GM21576 (cell line): ENCODE measurements at regions not wholly inside any gene's neighbourhood (a gene's known extent, or its start where the extent isn't known, plus 50 kb on each side); places are given as distances from the start of the nearest gene placed in this dataset.
"Not testable (repeated sequence)": the region's sequence is repeated elsewhere in the genome, so short reads cannot be mapped to it uniquely, and the experiment has no call there.

ENCODE experiments used
- ATAC-seq: cut with Tn5 transposase; IDR thresholded peaks from one replicate; pipeline ENCODE4 v1.9.1; 2021; ENCODE audit warnings: mild to moderate bottlenecking, moderate library complexity; ENCODE audit not compliant: unreplicated experiment

DNA sequence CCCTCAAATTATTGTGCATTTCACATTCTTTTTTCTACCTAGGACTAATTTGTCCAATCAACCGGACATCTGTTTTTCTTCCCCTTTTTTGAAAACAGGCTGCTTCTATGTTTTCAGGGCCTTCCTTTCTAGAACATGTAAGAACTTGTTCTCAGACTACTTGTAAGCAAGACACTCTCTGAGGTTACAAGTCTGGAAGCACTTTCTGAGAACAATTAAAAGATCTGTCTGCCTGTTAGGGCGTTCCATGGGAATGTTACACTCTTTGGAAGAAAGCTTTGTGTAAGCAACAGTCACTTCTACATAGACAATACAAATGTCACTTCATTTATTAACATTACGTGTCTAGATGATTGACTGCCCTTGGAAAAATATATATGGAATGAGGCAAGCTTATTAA is 50.9 kb upstream of the HSPB3 start:
- ATAC-seq = no peak

DNA sequence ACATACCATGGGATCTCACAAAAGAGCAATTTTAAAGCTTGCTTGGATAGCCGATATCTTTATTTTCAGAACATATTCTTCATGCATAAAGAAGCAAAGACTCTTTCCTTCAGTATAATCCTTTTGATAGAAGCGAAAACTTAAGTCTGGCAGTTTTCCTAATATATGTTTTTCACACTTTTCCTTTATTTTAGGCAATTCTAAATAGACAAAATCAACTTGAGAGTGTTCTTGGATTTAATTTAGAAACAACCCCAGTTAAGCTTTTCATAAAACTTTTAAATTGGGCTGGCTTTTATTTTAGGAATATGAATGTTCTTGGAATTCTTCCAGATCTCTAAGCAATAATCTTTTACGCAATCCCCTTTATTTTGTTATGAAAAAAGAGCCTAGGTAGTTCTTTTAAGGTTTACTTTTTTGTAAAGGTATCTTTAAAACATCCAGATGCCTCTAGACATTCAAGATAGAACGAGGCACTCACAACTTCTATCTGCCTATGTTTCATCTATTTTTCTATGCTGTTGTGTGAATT is 51.5 kb upstream of the HSPB3 start:
- ATAC-seq = no peak

DNA sequence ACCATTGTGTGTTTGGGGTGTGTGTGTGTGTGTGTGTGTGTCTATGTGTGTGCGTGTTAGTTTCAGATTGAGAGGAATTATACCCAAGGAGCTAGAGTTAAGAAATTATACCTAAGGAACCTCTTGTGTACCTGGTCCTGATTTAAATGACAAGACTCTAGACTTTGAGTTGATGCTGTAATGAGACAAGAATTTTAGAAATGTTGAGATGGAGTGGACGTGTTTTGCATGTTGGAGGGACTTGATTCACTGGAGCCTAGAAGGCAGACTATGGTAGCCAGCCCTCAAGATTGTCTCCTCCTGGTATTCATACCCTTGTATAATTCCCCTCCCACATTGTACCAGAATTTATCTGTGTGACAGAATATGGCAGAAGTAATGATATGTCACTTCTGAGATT is 52.4 kb upstream of the HSPB3 start:
- ATAC-seq = no peak

DNA sequence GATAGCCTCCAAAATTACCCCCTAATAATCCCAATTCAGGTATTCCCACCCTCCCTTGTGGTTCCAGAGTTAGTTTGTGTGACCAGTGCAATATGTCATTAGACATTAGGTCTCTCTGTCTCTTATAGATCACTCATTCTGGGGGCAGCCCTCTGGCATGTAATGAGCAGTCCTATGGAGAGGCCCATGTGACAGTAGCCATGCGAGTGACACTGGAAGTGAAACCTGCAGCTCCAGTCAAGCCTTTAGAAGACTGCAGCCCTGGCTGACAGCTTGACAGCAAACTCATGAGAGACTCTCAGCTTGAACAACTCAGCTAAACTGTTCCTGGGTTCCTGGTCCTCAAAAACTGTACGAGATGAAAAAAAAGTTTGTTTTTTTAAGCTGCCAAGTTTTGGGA is 54.0 kb upstream of the HSPB3 start:
- peak; percentile 87 for ATAC-seq

DNA sequence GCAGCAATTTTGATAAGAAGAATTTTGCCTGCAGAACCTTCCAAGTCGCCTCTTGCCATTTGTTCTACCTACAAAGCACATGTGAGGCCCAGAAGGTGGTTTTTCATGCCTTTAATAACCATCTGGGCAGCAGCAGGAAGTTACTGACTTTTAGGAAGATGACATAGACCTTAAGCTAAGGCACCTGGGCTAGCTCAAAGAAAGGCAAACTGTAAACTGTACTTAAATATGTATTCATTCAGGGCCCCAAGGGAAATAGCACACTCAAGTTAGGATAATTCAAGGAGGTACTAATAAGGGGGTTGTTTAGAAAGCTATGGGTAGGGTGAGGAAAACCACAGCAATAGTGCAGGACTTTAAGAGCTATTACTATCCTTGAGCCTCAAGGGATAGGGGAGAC is 57.3 kb upstream of the HSPB3 start:
- ATAC-seq = no peak

DNA sequence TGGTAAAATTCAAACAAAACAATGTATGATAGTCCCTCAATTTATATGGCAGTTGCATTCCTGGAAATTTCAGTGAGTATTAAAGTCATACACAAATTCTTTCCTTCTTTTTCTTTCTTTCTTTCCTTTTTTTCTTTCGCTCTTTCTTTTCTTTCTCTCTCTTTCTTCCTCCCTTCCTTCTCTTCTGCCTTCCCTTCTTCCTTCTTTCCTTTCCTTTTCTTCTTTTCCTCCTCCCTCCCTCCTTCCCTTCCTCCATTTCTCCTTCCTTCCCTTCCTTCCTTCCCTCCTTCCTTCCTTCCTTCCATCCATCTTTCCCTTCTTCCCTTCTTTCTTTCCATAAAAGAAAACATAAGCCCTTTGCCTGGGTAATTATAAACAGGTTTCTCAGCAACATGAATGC is 58.1 kb upstream of the HSPB3 start:
- no peak for ATAC-seq

DNA sequence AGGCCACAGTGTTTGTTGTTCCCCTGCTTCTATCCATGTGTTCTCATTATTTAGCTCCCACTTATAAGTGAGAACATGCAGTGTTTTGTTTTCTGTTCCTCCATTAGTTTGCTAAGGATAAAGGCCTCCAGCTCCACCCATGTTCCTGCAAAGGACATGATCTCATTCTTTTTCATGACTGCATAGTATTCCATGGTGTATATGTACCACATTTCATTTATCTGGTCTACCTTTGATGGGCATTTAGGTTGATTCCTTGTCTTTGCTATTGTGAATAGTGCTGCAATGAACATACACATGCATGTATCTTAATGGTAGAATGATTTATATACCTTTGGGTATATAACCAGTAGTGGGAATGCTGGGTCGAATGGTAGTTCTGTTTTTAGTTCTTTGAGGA is 62.5 kb upstream of the HSPB3 start:
- not testable (repeated sequence) for ATAC-seq

DNA sequence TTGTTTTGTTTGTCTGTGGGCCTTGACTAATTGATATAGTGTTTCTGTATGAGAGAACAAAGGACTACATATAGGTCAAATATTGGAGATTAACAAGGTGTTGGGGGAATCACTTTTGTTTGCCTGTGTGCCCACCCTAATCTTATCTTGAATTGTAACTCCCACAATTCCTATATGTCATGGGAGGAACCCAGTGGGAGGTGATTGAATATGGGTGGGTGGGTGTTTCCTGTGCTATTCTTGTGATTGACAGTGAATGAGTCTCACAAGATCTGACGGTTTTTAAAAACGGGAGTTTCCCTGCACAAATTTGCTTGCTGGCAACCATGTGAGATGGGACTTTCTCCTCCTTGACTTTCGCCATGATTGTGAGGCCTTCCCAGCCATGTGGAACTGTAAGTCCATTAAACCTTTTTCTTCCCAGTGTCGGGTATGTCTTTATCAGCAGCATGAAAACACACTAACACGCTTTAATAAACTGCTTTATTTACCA is 64.9 kb upstream of the HSPB3 start:
- peak; percentile 40 for ATAC-seq

DNA sequence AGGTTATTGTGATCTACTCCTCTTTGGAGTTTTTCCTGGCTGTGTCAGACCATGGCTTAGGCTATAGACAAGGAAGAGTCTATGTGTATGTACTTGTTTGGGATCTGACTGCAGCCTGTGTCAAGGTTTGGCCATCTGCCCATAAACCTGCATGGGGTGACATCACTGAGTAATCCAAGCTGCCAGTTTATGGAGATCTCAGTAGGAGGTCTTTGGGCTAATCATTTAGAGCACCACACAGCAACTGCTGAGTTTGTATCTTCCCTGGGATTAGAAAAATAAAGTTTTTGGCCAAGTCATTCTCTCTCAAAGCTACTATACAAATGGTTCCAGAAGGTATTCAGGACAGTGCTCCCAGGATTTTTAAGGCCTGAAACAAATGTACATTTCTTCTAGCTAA is 65.5 kb upstream of the HSPB3 start:
- ATAC-seq = no peak

DNA sequence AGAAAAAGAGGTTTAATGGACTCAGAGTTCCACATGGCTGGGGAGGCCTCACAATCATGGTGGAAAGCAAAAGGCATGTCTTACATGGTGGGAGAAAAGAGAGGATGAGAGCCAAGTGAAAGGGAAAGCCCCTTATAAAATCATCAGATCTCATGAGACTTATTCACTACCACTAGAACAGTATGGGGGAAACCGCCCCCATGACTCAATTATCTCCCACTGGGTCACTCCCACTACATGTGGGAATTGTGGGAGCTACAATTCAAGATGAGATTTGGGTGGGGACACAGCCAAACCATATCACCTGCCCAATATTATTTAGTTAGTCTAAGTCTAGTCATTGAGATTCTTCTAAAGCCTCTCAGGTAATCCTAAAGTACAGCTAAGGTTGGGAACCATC is 66.1 kb upstream of the HSPB3 start:
- ATAC-seq = not testable (repeated sequence)

DNA sequence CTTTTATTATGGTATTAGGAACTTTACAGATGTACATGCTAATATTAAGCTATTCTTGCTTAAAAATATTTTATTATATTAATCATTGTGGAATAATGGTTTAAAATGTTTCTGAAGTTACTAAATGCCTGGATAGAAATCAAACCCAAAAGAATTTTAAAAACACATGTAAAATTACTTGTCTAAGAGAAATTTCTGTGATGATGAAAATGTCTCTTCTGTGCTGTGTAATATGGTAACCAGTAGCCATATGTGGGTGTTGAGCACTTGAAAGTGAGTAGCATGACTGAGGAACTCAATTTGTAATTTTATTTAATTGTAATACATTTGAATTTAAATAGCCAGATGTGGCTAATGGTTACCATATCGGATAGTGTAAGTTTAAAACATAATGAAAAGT is 66.7 kb upstream of the HSPB3 start:
- no peak for ATAC-seq

DNA sequence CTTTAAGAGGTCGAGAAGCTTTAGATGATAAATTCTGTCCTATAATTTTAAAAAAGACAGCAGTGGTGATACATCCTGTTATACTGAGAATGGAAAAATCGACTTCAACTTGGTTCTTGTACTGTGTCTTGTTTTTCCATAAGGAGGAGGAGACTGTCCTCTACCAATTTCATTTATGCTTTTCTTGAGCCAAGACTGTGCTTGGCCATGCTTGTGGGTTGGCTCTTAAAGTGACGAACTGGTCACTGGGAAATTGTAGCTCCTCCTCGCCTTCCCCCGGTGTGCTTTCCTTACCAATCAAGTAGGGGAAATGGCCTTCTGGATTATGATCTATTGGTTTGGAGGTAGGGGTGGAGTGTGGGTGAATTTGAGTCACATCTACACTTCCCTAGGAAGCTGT is 67.1 kb upstream of the HSPB3 start:
- ATAC-seq = no peak

DNA sequence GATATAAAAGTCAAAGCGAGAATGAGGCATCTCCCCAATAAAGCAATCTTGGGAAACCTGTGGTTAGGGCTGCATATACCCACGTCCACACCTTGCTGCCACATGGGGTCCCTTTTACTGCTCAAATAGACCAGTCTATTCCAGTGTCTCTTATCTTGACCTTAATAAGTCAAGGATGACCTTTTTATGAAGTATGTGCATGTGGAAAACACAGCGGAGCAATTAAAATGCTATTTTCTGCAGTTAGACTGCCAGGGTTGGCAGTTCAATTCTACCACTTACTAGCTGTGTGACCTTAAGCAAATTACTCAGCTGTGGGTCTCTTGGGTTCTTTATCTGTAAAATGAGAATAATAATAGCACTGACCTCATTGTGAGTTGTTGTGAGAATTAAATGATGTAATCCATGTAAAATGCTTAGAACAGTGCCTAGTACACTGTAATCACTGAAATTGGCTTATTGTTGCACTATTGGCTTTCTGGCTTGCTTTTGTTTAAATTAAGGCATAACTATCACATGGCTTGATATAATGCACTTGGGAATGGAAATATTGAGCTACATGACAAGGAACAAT is 67.8 kb upstream of the HSPB3 start:
- ATAC-seq = no peak

DNA sequence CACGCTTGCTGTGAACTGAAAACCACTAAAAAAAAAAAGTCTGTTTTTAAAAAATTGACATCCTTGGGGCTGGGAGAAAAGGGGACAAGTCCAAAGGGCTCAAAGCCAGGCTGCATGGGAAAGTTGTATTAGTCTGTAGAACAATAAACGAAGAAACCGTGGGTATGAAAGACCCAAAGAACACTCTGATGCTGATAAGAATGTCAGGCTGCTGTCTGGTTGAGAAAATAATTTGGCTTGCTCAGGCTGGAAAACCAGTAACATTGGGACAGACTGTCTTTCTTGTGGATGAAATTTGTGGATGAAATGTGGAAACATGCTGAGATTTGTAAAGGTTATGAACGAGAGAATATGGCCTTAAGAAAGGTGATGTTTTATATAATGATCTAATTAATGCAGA is 68.5 kb upstream of the HSPB3 start:
- ATAC-seq = no peak

DNA sequence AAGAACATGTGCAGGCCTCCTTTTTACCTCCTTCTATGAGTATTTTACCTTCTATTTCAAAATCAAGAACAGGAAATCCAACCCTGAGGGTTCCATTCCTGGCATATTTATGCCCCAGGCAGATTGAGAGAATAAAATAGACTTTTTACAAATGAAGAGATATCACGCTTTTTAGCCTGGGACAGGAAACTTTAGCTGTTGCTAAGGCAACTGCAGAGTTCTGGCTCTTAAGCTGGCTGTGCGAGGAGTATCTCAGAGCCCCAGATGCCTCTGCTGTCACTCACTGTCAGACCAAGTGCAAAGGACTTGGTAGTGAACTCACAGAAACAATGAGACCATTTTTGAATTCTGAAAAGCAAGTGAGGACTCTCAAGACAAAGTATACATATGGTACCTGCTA is 69.5 kb upstream of the HSPB3 start:
- ATAC-seq = no peak

DNA sequence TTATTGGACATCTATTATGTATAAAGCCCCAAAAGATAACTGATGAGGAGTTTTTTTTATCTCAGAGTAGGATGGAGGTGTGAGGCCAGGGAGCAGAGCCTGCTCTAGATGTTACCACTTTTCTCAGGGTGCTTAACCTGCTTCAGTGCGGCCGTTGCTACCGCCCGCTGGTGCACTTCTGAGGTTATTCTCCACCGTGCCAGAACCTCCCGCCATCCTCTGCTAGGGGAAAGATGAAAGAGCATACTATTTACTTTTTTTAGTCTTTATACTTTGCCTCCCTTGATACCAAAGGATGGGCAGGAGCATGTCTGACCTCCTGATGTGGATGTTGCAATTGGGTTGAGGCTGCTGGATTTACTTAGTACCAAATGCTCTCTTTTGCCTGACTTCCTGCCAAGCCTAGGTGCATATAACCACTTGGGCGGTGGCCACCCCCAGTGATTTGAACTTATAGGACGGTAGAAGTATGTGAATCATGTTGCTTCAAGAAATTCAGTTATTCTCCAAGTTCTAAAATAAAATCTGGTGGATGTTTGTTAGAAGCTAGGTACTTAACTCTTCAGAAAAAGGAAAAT is 71.1 kb upstream of the HSPB3 start:
- ATAC-seq = no peak

DNA sequence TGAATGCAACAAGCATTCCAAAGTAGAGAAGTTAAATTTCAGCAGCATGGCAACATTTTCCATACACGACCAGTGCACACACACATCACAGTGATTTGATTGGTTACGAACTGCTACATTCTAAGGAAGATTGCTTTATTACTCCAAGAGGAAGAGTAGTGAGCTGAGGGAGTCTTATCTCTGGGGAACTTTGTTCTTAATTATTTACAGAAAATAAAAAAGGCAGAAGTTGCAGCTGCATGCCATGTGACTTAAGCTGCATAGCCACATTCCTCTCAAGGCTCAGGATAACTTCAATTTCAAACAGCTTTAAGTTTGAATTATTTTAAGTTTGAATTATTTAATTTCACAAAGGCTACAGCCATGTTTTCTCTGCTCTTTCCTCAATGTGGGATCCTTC is 71.6 kb upstream of the HSPB3 start:
- no peak for ATAC-seq

DNA sequence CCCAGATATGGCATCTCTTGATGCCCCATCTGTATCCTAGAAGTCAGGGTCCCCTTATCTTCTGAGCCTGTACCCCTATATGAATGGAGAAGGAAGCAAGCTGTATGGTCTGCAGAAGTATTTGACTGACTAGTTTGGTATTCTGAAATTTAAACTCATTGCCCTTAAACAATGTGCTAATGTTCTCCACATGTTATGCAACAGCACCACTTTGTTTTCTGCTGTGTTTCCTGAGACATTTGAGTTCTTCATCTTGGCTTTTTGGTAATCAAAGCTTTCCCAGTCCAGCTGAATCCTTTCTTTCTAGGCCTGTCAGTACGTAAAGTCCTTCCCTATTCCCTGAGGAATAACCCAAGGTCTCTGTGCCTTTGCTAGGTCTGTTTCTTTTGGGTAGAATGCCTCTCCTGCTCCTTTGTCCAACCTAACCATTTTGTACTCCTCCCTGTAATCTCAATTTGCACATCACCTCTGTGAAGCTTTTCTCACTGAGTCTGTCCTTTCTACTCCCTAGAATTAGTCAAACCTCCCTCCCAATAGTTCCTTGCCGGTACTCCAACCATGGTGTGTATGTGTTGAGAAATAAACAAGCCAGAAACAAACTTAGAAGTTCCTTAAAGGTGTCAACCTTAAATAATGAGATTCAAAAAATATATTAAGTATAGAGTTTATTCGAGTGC is 72.1 kb upstream of the HSPB3 start:
- ATAC-seq = no peak

DNA sequence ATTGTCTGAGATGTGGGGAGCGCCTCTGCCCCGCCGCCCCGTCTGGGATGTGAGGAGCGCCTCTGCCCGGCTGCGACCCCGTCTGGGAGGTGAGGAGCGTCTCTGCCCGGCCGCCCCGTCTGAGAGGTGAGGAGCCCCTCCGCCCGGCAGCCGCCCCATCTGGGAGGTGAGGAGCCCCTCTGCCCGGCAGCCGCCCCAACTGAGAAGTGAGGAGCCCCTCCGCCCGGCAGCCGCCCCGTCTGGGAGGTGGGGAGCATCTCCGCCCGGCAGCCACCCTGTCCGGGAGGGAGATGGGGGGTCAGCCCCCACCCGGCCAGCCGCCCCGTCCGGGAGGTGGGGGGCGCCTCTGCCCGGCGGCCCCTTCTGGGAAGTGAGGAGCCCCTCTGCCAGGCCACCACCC is 70.9 kb upstream of the ARL15 start:
- not testable (repeated sequence) for ATAC-seq

DNA sequence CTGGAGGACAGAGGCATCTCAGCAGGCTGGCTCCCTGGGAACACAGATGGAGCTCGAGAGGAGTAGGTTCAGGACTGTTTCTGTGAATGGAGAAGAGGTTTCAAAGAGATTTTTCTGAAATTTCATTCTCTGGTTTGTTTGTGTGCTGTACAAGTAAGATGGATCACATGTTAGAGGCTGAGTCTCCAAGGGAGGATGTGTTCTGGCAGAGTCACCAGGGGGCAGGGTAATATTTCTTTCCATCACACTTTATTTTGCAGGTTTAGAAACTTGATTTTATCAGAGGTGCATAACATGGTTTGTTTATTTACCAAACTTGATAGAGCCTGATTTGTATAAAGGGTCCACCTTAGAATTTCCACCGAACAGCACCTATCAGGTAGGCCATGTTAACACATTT is 69.2 kb upstream of the ARL15 start:
- ATAC-seq = no peak

DNA sequence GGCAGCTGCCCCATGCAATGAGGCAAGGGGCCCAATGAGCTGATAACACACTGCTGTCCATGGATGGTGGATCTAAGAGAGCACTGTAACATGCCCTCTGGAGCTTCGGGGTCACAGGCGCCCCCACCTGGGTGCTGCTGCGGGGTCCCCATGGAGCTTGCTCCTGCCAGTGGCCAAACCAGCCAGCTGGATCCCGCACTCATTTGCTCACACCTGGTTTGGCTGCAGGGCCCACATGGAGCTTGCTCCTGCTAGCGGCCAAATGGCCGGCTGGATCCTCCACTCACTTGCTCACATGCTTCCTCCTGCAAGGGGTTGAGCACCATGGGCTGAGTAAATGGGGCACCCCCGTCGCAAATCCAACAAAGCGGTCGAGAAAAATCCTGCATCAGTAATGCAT is 68.3 kb upstream of the ARL15 start:
- ATAC-seq = no peak

DNA sequence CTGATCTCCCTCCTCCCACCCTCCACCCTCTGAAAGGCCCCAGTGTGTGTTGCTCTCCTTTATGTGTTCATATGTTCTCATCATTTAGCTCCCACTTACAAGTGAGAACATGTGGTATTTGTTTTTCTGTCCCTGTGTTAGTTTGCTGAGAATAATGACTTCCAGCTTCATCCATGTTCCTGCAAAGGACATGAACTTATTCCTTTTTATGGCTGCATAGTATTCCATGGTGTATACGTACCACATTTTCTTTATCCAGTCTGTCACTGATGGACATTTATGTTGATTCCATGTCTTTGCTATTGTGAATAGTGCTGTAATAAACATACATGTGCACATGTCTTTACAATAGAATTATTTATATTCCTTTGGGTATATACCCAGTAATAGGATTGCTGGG is 67.0 kb upstream of the ARL15 start:
- not testable (repeated sequence) for ATAC-seq
